ENCODE measurements at regions not wholly inside any gene's neighbourhood (a gene's known extent, or its start where the extent isn't known, plus 50 kb on each side); places are given as distances from the start of the nearest gene placed in this dataset.

- CTCF ChIA-PET, result interaction anchor here (1.0 kb wide), 1 partner anchor 1565 kb away, joined by 3 read pairs; no protein-coding TSS in a partner anchor
- TF ChIP-seq, protein P1, sequence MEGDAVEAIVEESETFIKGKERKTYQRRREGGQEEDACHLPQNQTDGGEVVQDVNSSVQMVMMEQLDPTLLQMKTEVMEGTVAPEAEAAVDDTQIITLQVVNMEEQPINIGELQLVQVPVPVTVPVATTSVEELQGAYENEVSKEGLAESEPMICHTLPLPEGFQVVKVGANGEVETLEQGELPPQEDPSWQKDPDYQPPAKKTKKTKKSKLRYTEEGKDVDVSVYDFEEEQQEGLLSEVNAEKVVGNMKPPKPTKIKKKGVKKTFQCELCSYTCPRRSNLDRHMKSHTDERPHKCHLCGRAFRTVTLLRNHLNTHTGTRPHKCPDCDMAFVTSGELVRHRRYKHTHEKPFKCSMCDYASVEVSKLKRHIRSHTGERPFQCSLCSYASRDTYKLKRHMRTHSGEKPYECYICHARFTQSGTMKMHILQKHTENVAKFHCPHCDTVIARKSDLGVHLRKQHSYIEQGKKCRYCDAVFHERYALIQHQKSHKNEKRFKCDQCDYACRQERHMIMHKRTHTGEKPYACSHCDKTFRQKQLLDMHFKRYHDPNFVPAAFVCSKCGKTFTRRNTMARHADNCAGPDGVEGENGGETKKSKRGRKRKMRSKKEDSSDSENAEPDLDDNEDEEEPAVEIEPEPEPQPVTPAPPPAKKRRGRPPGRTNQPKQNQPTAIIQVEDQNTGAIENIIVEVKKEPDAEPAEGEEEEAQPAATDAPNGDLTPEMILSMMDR (conservative IDR thresholded peaks at IDR 0.05; ENCODE audit: low read depth), result no peak
- no peak overlapping the region for H3K27ac ChIP-seq
- POLR2A ChIA-PET (ENCODE audit: low non-redundant PET), result no interaction called here
- DNase-seq (ENCODE audit: low spot score), result no peak
Observed at GRCh38 chr19:32231020-32231419, 114.4 kb upstream of the ZNF507 start.

- no peak for DNase-seq (ENCODE audit: low spot score)
- no peak overlapping the region for H3K27ac ChIP-seq
- TF ChIP-seq, protein P1 (conservative IDR thresholded peaks at IDR 0.05; ENCODE audit: low read depth), result no peak
- CTCF ChIA-PET, result interaction anchor here (1.0 kb wide), 1 partner anchor 1566 kb away, joined by 3 read pairs; no protein-coding TSS in a partner anchor
- POLR2A ChIA-PET (ENCODE audit: low non-redundant PET), result no interaction called here
Observed at GRCh38 chr19:32231691-32232090, 113.7 kb upstream of the ZNF507 start.

DNA sequence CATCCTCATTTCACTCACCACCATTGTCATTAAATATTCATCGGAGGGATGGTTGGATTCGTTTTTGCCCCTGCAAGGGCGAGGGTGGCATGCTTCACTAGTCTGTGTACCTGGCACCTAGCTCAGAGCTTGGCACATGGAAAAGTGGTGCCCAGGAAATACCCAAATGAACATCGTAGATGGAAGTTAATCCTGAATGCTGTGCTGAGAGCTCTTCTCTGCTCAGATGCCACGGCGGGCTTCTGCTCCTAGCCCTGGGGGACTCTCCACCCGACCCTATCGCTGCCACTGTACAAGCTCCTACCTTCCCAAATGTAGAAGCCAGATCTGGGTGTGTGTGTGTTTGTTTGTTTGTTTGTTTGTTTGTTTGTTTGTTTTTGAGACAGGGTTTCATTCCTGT lies 113.0 kb upstream of the ZNF507 start:
- no peak overlapping the region for H3K27ac ChIP-seq
- DNase-seq (ENCODE audit: low spot score), result no peak
- POLR2A ChIA-PET (ENCODE audit: low non-redundant PET), result no interaction called here
- CTCF ChIA-PET, result interaction anchor here (0.7 kb wide), 1 partner anchor 1401 kb away, joined by 3 read pairs; no protein-coding TSS in a partner anchor
- TF ChIP-seq, protein P1 (conservative IDR thresholded peaks at IDR 0.05; ENCODE audit: low read depth), result no peak

GRCh38 chr19:32233091-32233490 lies 112.3 kb upstream of the ZNF507 start:
- no peak overlapping the region for H3K27ac ChIP-seq
- no peak for DNase-seq (ENCODE audit: low spot score)
- POLR2A ChIA-PET (ENCODE audit: low non-redundant PET), result no interaction called here
- CTCF ChIA-PET, result no interaction called here
- TF ChIP-seq, protein P1 (conservative IDR thresholded peaks at IDR 0.05; ENCODE audit: low read depth), result no peak

- no peak for DNase-seq (ENCODE audit: low spot score)
- ChIA-PET POLR2A (ENCODE audit: low non-redundant PET) (no interaction called here), CTCF (no interaction called here)
- TF ChIP-seq, protein P1 (conservative IDR thresholded peaks at IDR 0.05; ENCODE audit: low read depth), result no peak
- no peak overlapping the region for H3K27ac ChIP-seq
Observed at GRCh38 chr19:32233885-32234284, 111.5 kb upstream of the ZNF507 start.

DNA sequence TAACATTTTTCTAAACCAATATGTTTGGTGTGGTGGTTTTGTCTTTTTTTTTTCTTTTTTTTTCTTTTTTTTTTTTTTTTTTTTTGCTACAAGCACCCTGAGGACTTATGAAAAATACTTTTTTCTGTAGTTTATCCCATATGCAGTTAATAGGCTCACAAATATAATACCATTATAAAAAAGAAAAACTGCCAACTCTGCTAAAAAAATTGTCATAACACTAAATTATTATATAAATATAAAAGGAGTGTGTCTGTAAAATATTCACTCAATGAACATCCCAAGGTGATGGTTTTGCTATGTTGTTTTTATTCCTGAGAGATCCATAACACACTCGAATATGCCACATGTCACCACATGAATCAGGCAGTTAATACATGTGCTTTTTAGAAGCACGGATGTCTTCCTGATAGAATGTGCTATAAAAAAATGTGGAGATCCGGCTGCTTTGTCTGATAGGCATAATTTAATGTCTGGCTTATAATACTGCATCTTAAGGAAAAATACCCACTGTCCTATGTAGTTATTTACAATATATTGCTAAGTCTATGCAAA lies 110.7 kb upstream of the ZNF507 start:
- H3K27ac ChIP-seq, result no peak overlapping the region
- no peak for DNase-seq (ENCODE audit: low spot score)
- POLR2A ChIA-PET (ENCODE audit: low non-redundant PET), result no interaction called here
- CTCF ChIA-PET, result no interaction called here
- TF ChIP-seq, protein P1 (conservative IDR thresholded peaks at IDR 0.05; ENCODE audit: low read depth), result no peak
